ENCODE measurements at regions not wholly inside any gene's neighbourhood (a gene's known extent, or its start where the extent isn't known, plus 50 kb on each side); places are given as distances from the start of the nearest gene placed in this dataset.

DNA sequence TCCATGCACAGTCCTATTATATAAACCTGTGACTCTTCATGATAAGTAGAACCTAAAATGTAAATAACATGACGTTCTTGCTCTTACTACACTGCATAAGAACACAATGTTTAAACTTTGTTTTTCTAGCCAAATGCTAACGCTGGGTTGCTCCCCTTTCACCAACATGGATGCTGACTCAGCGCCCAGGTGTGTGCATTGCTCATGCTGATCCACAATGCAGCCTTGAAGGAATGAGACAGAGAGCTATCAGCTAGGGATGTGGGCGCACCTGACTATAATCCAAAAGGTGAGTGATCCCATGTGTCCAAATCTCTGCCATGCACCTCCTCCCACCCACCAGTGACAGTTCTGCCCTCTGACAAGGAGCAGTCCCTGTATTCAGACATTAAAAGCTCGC is 235.0 kb downstream of the IRS1 start:
- no peak overlapping the region for H3K4me3 ChIP-seq
- TF ChIP-seq CTCF (IDR thresholded peaks at IDR 0.05): no peak
- H3K27ac ChIP-seq: no peak overlapping the region
- DNase-seq (ENCODE audit: low spot score): no peak

DNA sequence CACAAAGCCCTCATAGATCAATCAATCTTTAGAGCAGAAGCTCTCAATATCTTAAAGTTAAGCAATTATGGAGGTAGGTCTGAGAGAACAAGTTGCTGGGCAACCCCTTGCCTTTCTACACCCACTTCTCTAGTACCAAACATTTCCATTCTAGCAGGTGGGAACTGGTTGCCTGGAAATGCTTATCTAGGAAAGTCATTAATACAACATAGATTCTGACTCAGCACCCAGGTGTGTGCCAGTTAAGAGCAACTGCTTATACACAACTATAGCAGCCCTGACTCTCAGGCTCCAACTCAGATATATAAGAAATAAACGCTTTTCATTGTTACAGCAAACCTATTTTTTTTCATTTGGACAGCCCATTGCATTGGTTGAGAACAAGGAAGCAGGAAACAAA is 237.7 kb downstream of the IRS1 start:
- Histone ChIP-seq H3K27ac (no peak overlapping the region), H3K4me3 (no peak overlapping the region)
- TF ChIP-seq CTCF (IDR thresholded peaks at IDR 0.05): no peak
- DNase-seq (ENCODE audit: low spot score): no peak

DNA sequence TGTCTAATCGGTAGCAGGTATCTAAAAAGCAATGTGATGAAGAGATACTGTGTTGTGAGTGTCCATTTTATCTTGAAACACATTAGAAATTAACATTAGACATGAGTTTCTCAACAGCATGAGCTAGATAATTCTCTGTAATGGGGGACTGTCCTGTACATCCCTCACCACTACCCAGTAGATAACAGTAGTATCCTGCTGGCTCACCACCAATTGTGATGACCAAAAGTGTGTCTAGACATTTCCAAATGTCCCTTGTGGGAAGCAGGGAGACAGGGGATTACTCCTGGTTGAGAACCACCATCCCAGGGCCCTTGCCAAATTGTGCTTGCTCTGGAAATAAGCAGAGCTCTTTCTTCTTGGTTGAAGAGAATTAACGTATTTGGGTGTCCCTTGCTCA is 239.3 kb downstream of the IRS1 start:
- no peak for TF ChIP-seq CTCF (IDR thresholded peaks at IDR 0.05)
- no peak for DNase-seq (ENCODE audit: low spot score)
- Histone ChIP-seq H3K4me3 (no peak overlapping the region), H3K27ac (no peak overlapping the region)

- H3K4me3 ChIP-seq: no peak overlapping the region
- H3K27ac ChIP-seq: no peak overlapping the region
- no peak for DNase-seq (ENCODE audit: low spot score)
- TF ChIP-seq CTCF (IDR thresholded peaks at IDR 0.05): no peak
Observed at GRCh38 chr2:226559536-226559935, 240.1 kb downstream of the IRS1 start.

DNA sequence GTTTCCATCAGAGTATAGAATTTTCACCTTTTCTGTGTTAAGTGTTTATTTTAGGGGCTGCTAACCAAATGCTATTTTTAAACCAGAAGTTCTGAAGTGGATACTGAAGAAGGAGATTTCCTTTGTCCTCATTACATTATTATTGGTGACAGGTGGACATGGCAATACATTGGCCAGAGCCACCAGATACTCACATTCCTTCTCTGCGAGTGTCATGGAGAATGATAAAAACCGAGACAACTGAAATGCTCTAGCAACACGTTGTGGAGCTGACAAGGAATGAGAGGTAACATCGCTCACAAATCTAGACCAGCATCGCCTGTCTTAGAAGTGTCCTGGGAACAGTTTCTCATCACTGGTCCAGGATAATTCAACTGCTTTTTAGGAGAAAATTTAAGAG is 241.2 kb downstream of the IRS1 start:
- DNase-seq (ENCODE audit: low spot score): no peak
- Histone ChIP-seq H3K4me3 (no peak overlapping the region), H3K27ac (no peak overlapping the region)
- no peak for TF ChIP-seq CTCF (IDR thresholded peaks at IDR 0.05)

- Histone ChIP-seq H3K27ac (no peak overlapping the region), H3K4me3 (no peak overlapping the region)
- no peak for DNase-seq (ENCODE audit: low spot score)
- TF ChIP-seq CTCF (IDR thresholded peaks at IDR 0.05): no peak
Observed at GRCh38 chr2:226556050-226556449, 243.6 kb downstream of the IRS1 start.

DNA sequence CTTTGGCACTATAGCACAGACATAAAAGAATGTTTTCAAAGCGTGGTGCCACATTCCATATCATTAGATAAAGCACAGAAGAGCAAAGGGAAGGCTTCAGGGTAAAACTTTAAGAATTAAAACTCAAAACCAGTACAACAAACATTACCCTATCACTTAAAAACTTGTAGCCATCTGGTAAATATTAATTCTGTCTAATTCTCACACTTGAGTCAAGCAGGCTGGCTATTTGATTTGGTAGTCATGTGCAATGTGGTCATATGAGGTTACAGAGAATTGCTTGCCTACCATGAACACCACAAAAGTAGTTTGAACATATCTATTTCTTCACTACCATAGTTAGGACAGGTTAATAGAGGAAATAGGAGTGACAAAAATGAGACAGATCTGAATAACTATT is 244.9 kb downstream of the IRS1 start:
- Histone ChIP-seq H3K27ac (no peak overlapping the region), H3K4me3 (no peak overlapping the region)
- TF ChIP-seq CTCF (IDR thresholded peaks at IDR 0.05): no peak
- no peak for DNase-seq (ENCODE audit: low spot score)

All from coronary artery (tissue), 2 donors.